GM12891 (cell line): ENCODE measurements at regions not wholly inside any gene's neighbourhood (a gene's known extent, or its start where the extent isn't known, plus 50 kb on each side); places are given as distances from the start of the nearest gene placed in this dataset.
"Not testable (repeated sequence)": the region's sequence is repeated elsewhere in the genome, so short reads cannot be mapped to it uniquely, and the experiment has no call there.

Source experiments
- DNase-seq: peaks from one replicate; pipeline ENCODE4 v3.0.0; 2011; ENCODE audit warnings: low spot score; ENCODE audit not compliant: insufficient read length
- FAIRE-seq: peaks from 2 replicates; lab custom pipeline; 2011; peaks lifted over from hg19 to GRCh38; lab: Jason Lieb, UNC
- PAX5 ChIP-seq: IDR thresholded peaks from 2 replicates; pipeline ENCODE4 v1.6.1; 2011; ENCODE audit warnings: low read length, moderate library complexity, mild to moderate bottlenecking; ENCODE audit not compliant: insufficient read depth, severe bottlenecking
- POLR2A ChIP-seq: IDR thresholded peaks from 2 replicates; pipeline ENCODE4 v1.6.1; 2011; ENCODE audit warnings: low read depth, low read length, control low read depth
- POLR2AphosphoS5 ChIP-seq: IDR thresholded peaks from 2 replicates; pipeline ENCODE4 v1.6.1; 2011; ENCODE audit warnings: low read depth, low read length, control low read depth
- POU2F2 ChIP-seq: IDR thresholded peaks from 2 replicates; pipeline ENCODE4 v1.6.1; 2011; ENCODE audit warnings: low read depth, mild to moderate bottlenecking, control low read depth, low read length, moderate library complexity
- SPI1 ChIP-seq: IDR thresholded peaks from 2 replicates; pipeline ENCODE4 v1.6.1; 2011; ENCODE audit warnings: low read depth, low read length, control low read depth
- TAF1 ChIP-seq: IDR thresholded peaks from 2 replicates; pipeline ENCODE4 v1.6.1; 2011; ENCODE audit warnings: low read depth, low read length, control low read depth

DNA sequence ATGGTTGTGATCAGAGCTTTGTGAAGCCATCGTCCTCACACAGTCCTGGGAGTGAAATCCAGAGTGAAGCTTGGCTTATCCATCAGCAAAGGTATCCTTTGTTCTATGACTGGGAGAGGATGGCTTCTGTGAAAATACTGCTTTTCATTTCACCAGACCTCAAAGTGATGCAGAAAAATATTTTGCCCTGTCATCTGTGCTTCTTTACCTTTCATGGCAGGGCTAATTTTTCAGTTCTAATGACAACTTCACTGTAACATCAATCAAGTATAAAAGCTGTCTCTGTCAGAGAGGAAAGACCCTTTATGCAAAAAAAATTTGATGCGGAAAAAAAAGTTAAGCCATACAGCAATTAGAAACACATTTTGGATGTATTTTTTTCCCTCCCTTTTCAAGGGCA is 468.1 kb upstream of the ADARB2 start:
- TF ChIP-seq PAX5 (no peak), POLR2A (no peak), POU2F2 (no peak), POLR2AphosphoS5 (no peak), TAF1 (no peak), SPI1 (no peak)
- FAIRE-seq (no peak), DNase-seq (no peak)

DNA sequence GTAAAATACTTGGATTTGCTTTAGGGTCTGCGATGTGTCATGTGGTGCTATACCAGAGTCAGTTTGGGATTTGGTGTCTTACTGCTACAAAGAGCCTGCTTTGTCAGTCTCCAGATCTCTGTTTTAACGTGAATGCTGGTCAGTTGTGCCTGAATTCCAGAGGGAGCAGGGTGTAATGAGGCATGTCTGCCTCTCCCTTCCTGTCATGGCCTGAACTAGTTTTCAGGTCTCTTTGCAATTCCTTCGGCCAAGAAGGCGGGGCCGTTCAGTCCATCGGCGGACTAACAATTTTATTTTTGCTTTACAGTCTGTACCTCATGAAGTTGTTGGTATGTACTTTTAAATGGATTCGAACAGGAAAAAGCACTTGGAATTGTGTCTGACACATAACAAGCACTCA is 465.1 kb upstream of the ADARB2 start:
- DNase-seq = no peak
- TF ChIP-seq POU2F2 (no peak), PAX5 (no peak), POLR2AphosphoS5 (no peak), TAF1 (no peak), POLR2A (no peak), SPI1 (no peak)
- FAIRE-seq = no peak

DNA sequence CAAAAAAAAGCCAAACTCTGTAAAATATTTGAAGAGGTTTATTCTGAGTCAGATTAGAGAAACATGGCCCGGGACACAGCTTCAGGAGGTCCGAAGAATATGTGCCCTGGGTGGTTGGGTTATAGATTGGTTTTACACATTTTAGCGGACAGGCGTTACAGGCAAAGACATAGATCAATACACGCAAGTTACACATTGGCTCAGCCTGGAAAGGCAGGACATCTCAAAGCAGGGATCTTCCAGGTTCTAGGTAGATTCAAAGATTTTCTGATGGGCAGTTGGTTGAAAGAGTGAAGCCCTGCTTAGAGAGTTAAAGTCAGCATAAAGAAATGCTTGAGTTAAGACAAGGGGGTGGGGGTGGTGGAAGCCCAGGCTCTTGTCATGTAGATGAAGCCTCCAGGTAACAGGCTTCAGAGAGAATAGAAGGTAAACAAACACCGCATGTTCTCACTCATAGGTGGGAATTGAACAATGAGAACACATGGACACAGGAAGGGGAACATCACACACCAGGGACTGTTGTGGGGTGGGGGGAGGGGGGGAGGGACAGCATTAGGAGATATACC is 464.3 kb upstream of the ADARB2 start:
- FAIRE-seq (no peak), DNase-seq (no peak)
- TF ChIP-seq POU2F2 (no peak), TAF1 (no peak), SPI1 (no peak), POLR2A (no peak), PAX5 (no peak)

DNA sequence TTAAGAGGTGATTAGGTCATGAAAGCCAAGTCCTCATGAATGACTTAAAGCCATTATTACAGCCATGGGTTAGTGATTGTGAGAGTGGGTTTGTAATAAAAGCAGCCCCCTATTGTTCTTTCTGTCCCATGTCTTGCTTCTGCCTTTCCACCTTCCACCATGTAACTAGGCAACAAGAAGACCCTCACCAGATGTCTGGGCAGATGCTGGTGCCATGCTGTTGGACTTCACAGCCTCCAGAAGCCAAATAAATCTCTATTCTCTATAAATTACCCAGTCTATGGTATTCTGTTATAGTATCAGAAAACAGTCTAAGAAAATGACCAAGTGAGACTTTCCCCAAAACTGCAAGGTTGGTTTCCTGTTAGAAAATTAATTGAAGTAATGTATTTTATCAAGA is 460.3 kb upstream of the ADARB2 start:
- DNase-seq = no peak
- no peak for FAIRE-seq
- TF ChIP-seq POLR2AphosphoS5 = no peak
- no peak for TF ChIP-seq POU2F2
- no peak for TF ChIP-seq TAF1
- TF ChIP-seq PAX5 = no peak
- no peak for TF ChIP-seq SPI1
- no peak for TF ChIP-seq POLR2A

DNA sequence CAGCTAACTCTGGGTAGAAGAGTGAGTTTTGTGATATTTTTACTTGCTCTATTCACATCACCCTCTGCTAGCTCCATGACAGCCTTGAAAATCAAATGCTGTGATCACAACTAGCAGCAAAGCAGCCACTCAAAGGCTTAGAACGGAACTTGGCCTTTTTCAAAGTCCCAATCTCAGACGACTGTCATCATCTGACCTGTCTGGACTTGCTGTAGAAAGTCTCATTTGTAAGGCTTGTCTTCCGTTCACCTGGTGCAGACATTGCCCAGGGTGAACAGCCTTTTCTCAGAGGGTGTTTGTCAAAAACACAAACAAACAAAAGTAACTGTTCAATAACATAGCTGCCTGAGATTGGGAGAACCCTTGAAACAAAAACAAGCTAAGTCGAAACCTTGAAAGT is 458.9 kb upstream of the ADARB2 start:
- TF ChIP-seq POLR2AphosphoS5 = no peak
- TF ChIP-seq POU2F2 = no peak
- no peak for TF ChIP-seq PAX5
- TF ChIP-seq SPI1 = no peak
- no peak for TF ChIP-seq TAF1
- no peak for TF ChIP-seq POLR2A
- FAIRE-seq = no peak
- no peak for DNase-seq

DNA sequence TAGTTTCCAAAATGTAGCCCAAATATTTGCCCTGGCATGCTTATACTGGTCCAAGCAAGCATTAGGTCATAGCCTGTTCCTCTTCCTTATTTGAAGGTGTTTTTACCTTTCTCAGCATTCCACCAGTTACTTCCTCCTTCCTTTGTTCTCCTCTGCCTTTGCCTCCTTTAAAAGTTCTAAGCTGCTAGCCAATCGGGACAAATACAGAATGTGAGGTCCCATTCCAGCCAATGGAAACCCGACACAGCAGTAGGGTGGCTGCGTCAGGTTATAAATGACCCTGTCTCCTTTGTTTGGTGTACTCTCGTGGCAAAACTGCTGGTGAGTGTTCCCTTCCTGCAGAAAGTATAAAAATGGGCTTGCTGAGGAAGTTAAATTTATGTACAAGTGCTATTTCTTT is 452.0 kb upstream of the ADARB2 start:
- FAIRE-seq, DNase-seq: not testable (repeated sequence)

DNA sequence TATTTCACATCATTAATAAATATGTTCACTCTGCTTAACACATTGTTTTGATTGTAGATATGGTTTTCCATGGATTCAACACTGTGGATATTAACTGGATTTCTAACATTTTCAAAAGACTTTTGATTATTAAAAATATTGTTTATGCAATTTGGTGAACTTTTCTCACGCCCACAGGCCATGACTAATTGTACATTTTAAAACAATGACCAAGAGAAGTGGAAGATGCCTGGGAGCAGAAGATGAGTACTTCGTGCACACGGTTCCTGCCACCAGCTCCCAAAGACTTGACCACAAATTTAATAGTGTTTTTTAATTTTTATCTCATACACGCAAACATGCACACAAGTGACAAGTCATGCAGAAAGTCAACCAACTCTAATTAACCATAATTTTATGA is 451.0 kb upstream of the ADARB2 start:
- DNase-seq = no peak
- TF ChIP-seq POLR2AphosphoS5 (no peak), PAX5 (no peak), TAF1 (no peak), POLR2A (no peak), SPI1 (no peak), POU2F2 (no peak)
- FAIRE-seq = no peak

DNA sequence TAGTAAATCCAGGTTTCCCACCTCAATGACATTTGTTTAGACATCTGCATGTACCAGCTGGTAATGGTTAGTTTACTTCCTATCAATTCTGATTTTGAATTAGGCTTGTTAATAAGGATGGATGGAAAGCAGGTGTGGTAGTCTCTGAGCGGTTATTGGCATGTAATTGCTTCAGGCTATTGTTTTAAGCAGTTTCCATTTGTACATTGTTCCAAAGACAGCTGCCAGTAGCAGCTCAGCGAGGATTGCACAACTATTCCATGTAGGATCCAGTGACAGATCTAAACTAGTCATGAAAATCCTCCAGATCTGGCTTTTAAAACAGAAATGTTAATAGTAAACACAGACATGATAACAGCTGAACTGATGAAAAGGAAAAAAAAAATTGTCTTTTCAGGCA is 436.0 kb upstream of the ADARB2 start:
- no peak for TF ChIP-seq POLR2AphosphoS5
- TF ChIP-seq PAX5 = no peak
- TF ChIP-seq SPI1 = no peak
- no peak for TF ChIP-seq POU2F2
- no peak for TF ChIP-seq TAF1
- TF ChIP-seq POLR2A = no peak
- DNase-seq (no peak), FAIRE-seq (no peak)

DNA sequence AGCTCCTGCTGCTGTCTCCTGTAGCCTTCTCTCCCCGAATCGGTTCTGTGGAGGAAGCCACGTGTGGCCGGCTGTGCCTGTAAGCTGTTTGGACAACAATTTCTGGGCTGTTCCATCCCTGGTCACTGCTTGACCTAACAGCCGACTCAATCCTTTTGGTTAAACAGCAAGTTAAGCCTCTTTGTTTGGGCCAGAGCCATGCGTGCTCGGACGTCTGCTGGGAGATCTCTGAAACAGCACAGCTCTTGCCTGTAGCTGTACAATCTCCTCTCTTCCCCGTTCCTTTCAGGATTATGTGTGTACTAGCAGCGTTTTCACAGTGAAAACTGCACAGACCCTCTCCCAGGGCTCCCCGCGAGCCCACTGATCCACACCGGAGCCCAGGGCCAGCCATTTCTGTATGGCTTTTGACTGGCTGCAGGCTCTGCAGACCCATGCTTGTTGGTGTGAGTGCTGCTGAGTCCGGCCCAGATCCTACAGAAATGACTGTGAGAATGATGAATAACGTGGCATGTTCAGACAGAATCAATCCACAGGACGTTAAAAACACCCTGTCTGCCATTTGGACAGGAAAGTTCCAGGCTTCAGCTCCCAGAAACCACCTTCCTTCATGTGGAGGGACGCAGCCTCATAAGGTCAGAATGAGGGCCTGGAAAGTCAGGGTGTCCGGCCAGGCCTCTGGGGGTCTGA is 428.6 kb upstream of the ADARB2 start:
- FAIRE-seq (no peak), DNase-seq (no peak)
- TF ChIP-seq SPI1 (no peak), POU2F2 (no peak), PAX5 (no peak)

DNA sequence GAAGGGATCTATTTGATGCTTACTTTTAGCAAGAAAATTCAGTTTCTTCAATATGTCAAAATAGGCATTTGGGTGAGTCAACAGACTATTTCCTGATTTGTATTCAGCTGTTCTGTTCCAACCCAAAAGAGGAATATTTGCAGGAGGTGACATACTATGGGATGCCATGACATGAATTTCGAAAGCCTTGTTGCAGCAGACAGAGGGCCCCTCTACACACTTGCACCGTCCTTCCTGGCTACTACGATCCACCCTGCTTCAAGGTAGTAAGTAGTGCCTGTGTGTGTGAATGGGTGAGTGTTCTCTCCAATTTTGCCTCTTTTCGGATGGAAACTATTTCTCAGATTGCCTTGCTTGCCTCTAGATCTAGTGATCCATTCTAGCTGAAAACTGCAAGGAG is 413.0 kb upstream of the ADARB2 start:
- no peak for FAIRE-seq
- no peak for DNase-seq
- TF ChIP-seq PAX5 (no peak), TAF1 (no peak), POLR2AphosphoS5 (no peak), POLR2A (no peak), SPI1 (no peak), POU2F2 (no peak)
